GM12864 (cell line): ENCODE measurements at regions not wholly inside any gene's neighbourhood (a gene's known extent, or its start where the extent isn't known, plus 50 kb on each side); places are given as distances from the start of the nearest gene placed in this dataset.
A peak's percentile ranks its signal among the peaks of the same experiment; 100 is the strongest.

ENCODE experiments used
- DNase-seq: peaks from one replicate; pipeline ENCODE4 v3.0.0-alpha.2; 2011; ENCODE audit warnings: low read depth
- H3K4me3 ChIP-seq: 2 replicates; pipeline ENCODE4 v1.5.1; 2011; ENCODE audit warnings: mild to moderate bottlenecking, low read depth, low read length, control low read depth
- CTCF ChIP-seq: IDR thresholded peaks from 2 replicates; pipeline ENCODE4 v1.5.1; 2011; ENCODE audit warnings: low read depth, mild to moderate bottlenecking, moderate library complexity, low read length, control low read depth, inconsistent platforms; ENCODE audit errors: missing control alignments

DNA sequence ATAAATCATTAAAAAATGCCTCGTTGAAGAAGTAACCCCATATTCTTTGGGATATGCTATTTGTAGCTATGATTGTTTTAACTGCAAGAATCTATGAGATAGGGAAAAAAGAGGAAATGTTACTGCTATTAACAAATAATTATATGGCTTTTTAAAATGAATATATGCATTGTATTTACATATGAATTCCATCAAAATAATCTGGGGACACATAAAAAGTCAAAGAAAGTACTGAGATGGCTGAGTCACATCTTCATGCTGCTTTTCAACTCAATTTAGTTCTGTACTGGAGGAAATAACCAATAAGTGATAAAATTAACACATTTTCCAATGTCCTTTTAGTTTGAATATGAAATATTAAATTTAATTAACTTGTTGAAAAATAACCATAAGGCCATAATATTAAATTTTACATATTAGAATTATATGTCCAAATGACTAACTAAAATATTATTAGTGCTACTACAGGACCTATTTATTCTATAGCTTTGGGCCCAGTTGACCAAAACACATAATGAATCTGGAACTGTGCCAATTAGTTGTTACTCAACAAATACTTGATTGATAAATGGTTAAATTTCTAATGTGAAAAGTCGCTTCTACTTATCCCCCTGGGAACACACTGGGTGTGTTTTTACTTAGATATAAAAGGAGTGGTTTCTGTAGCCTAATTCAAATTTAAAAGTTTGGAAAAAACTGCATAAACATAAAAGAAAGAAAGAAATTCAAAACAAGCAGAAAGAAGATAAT is 214.6 kb upstream of the PFKP start:
- DNase-seq, result no peak

GRCh38 chr10:2851566-2851965 is 215.8 kb upstream of the PFKP start:
- H3K4me3 ChIP-seq, result no peak overlapping the region
- DNase-seq, result no peak
- no peak for TF ChIP-seq CTCF

More for the DNA sequence above, 214.6 kb upstream of the PFKP start:
- TF ChIP-seq CTCF, result no peak
- H3K4me3 ChIP-seq, result no peak overlapping the region

DNA sequence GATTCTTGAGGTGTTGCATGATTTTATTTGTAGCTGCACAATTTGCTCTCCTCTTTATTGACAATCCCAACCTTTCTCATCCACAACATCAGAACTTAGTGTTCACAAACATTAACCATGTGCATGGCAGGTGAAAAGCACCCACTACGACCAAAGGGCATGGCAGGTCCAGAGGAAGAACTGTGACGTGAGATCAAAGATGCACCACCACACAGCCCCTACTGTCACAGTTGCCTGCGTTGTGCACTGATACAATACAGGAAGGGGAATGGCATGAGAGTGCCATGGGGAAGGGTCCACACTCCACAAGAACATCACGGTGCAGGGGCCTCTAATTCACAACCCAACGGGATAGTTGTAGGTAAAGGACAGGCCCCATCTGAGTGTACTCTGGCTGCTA is 217.1 kb upstream of the PFKP start:
- no peak for DNase-seq
- H3K4me3 ChIP-seq, result no peak overlapping the region
- TF ChIP-seq CTCF, result no peak

DNA sequence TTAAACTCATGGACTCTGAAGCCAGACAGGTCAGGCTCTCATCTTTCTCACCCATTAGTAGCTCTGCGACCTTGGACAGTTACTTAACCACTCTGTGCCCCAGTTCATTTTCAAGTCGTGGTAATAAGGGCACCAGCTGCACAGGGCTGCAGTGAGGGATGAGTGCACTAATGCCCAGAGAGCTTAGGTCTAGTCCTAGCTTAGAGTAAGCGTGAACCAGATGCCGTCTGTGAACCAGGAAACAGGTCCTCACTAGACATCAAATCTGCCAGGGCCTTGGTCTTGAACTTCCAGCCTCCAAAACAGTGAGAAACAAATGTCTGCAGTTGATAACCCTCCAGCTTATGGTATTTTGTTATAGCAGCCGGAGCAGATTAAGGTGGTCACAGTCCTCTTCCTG is 222.4 kb upstream of the PFKP start:
- no peak for DNase-seq
- H3K4me3 ChIP-seq, result no peak overlapping the region
- TF ChIP-seq CTCF, result no peak

GRCh38 chr10:2839081-2839725 is 228.1 kb upstream of the PFKP start:
- no peak for DNase-seq
- peak; percentile 78 for TF ChIP-seq CTCF
- no peak overlapping the region for H3K4me3 ChIP-seq

- H3K4me3 ChIP-seq, result no peak overlapping the region
- no peak for TF ChIP-seq CTCF
- DNase-seq, result no peak
These were observed 229.7 kb upstream of the PFKP start for GRCh38 chr10:2837674-2838073.
